MM.1S (cell line): ENCODE measurements at regions not wholly inside any gene's neighbourhood (a gene's known extent, or its start where the extent isn't known, plus 50 kb on each side); places are given as distances from the start of the nearest gene placed in this dataset.

Experiments used
- CTCF ChIP-seq: fragments of 300-600 bp; sonication (generic); IDR thresholded peaks from 2 replicates; pipeline ENCODE4 v1.5.1; 2016; ENCODE audit warnings: antibody characterized with exemption, low read length, mixed read lengths
- EZH2 ChIP-seq: fragments of 300-600 bp; sonication (generic); optimal IDR thresholded peaks from 2 replicates; pipeline ENCODE3; 2017; ENCODE audit warnings: low read depth, mild to moderate bottlenecking, antibody characterized with exemption, low read length, mixed read lengths

DNA sequence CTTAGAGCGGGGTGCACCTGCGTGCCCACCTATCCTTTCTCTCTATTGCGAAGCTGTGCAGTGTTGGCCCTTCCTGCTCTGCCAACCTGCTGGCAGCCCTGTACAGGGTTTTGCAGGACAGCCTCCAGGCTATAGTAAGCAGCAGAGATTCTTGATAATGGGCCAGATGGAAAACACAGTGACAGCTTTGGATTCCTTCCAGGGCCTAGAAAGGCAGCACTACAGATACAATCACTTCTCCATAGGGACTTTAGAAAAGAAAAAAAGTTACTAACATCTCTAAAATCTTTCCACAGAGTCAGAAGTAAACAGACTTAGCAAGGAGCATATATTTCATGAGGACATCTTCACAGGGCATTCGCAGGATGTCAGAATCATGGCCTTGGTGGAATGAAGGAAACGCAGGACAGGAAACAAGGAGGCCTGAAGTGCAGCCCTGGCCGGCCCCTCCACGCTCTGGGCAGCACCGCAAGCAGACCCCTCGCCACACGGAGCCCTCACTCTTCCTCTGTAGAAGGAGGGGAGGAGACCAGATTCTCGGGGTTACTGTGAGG, 172.1 kb upstream of the GAS1 start:
- TF ChIP-seq CTCF (no peak), EZH2 (no peak)
